SKM-1 (cell line): ENCODE measurements at regions not wholly inside any gene's neighbourhood (a gene's known extent, or its start where the extent isn't known, plus 50 kb on each side); places are given as distances from the start of the nearest gene placed in this dataset.

Experiments used
- DNase-seq: peaks from one replicate; lab custom pipeline; 2025; ENCODE audit not compliant: unreplicated experiment; lab: John Stamatoyannopoulos, UW

DNA sequence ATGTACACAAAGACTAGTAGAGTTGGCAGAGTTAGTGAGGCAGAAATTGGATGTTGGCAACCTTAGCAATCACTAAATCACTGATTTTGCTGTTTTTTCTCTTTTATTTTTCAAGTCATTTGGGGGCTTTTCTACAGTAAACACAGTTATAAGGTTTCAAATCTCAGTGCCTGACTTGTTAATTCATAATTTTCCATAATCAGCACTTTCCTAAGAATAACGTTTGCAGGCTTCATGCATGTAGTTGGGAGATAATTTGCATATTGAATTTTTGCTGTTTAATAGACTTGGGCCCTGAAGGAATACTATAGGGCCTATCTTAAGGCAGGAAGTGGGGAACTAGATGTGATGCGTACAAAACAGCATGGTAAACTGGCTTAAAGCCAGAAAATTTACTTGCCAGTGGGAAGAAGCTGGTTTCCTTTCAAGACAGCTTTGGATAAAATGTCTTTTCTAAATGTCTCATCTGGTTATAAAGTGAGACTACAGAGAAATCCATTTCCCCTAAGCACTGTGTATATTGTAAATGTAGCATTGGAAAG is 127.2 kb upstream of the SMIM21 start:
- DNase-seq = no peak

DNA sequence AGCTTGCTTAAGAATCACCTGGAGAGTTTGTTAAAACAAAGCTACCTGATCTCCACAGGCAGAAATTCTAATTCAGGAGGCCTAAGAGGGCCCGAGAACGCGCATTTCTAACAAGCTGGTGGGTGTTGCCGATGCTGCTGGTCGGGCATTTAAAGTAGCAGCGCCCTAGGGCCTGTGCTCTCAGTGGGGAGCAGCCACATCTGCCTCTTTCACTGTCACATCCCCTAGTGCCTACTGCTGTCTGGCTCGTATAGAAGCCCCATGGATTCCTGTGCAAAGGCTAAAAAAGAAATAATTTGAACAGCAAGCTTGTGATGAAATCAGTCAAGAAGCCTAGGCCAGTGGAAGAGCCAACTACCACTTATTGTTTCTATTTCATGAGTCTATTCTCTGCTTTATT is 126.7 kb upstream of the SMIM21 start:
- DNase-seq = no peak

DNA sequence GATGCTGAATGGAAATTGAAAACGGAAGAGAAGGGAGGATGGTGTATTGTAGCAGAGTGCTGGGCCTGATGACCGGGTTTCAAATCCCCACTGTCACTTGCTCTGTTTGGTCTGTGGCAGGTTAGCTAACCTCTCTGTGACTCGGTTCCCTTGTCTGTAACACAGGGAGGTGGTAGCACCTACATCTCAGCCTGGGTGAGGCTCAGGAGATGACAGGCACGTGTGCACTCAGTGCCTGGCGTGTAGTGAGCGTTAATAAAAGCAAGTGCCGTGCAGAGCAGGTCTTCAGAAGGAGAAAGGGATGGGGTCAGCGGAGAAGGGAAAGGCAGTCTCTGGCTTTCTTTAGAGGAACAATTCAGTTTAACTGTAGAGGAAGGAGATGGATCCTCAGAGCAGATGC is 125.5 kb upstream of the SMIM21 start:
- DNase-seq = no peak

DNA sequence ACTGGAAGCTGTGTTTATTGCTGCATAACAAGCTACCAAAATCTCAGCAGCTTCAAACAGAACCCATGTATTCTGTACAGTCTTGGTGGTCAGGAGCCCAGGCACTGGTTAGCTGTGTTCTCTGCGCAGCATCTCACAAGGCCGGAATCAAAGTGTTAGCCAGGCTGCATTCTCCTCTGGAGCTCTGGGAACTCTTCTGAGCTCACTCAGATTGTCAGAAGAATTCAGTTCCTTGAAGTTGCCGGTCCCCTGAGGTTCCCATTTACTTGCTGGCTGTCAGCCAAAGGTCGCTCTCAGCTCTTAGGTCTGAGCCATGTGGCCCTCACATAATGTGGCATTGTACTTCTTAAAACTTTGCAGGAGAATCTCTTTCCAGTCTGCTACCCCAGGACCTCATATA is 123.6 kb upstream of the SMIM21 start:
- DNase-seq = no peak

DNA sequence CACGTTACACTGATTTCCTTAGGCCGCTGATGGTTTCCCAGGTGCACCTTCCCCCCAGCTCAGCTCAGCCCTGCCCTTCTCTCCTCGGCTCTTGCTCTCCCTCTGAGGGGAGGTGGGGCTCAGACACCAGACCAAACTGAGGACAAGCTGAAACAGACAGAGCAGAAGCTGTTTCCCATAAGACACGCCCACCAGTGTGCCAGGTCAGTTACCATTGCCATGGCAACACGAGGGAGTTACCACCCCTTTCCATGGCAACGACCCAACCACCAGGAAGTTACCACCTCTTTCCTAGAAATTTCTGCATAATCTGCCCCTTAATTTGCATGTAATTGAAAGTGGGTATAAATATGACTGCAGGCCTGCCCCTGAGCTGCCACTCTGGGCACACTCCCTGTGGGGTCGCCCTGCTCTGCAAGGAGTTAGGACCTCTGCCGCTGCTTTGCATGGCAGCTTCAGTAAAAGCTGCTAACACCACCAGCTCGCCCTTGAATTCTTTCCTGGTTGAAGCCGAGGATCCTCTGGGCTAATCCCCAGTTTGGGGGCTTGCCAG is 120.9 kb upstream of the SMIM21 start:
- DNase-seq = no peak

DNA sequence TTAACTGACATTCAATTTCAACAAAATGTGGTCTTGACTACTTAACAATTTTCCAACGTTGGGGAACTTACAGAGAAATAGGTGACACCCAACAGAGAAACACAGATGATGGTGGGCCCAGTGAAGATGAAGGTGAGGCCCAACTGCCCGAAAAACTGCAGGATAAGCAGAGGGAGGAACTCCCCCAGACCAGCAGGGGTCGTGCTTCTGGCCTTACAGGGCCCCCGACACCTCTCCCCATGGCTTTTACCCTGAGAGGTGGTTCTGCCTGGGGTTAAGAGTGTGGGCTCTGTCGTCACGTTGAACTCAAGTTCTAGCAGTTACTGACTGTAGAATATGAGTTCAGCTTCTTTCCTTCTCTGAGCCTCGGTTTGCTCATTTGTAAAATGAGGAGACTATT is 119.5 kb upstream of the SMIM21 start:
- no peak for DNase-seq

DNA sequence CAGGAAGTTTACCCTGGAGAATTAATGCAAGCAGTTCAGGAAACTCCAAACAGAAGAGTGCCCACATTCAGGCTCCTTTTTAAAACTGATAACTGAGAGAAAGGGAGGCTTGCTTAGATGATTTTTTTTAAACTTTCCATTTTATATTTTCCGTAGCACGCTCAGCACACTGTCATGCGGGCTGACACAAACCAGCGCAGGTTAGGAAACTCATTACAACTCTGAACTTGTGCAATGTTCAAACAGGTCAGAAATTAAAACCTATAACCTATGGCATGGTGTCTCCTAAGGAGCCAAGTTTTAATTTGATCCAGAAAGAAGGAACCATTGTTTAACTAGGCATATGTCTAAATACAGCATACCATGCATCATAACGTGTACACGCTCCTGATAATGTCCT is 117.7 kb upstream of the SMIM21 start:
- DNase-seq = no peak

DNA sequence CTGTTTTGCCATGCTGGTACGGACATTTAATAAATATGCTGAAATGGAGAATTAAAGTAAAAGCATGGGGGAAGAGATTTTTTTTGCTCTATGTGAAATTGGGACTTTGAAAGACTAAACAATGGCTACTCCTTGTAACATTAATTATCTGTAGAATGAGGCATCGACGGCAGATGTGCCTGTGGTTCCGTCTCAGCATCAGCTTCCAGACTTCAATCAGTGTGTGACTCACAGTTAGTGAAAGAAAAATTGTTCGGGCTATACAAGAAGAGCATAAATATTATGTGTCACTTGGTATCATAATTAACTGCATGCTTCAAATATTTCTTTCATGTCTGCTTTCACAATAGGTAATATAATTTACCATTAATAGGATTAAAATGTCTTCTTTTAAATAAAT is 117.0 kb upstream of the SMIM21 start:
- no peak for DNase-seq

DNA sequence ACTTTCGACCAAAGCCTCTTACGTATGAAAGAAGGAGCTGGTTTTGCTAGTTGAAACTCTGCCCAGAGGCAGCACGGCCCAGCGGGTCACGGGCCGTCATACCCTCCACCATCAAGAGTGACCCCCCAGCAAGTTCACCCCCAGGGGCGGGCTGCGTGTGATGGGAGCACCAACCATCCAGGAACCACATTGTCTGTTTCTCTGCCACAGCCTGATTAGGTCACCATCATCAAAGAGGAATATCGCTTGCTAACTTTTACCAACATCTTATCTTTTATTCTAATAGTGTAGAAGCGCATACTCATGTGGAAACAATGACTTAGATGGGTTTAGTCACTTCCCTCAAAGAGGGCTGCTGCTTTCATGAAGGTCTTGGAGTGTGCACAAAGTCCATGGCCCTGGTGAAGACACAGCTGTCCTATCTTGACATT is 116.6 kb upstream of the SMIM21 start:
- DNase-seq = no peak

DNA sequence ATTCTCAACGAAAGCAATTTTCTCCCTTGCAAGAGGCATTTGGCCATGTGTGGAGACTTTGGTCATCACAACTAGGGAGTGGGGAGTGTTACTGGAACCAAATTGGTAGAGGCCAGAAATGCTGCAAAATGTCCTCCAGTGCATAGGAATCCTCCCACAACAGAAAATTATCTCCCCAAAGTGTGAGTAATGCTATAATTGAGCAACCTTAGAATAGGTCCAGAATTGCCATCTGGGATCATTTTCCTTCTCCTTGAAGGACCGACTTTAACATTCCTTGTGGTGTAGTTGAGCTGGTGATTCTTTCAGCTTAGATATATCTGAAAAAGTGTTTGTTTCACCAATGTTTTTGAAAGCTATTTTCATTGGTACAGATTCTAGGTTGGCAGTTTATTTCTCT is 111.2 kb upstream of the SMIM21 start:
- no peak for DNase-seq

DNA sequence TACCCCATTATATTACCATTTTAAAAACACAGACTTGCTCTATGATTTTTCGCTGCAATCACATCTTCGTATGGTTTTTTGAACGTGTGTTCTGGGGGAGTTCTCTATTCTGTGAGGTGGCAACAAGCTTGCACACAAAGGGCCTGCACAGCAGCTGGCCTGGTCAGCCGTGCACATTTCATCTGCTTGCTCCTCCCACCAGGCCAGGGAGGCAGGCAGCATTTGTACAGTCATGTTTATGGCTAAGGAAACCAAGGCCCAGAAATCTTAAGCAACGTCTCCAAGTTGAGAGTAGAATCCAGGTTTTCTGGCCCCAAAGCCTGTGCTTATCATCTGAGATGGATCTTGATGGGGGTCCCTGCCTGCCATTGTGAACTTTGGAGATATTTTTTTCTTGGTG is 106.4 kb upstream of the SMIM21 start:
- no peak for DNase-seq

DNA sequence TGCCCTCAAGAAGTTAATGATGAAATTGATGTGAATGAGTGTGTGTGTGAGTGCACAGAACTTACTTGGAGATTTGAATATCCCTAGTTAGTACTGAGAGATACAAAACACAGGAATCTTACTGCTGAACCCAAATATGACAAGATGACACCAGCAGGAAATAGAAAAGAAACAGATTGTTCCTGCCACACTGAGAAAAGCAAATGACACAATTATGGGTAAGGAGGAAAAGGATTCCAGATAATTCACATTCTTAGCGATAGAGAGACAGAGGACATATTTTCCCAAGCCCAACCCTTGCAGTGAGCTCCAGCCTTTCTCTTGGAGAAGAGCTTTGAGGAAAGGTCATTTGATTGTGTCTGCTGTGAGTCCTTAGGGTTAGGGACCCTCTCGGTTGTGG is 105.7 kb upstream of the SMIM21 start:
- DNase-seq = no peak

DNA sequence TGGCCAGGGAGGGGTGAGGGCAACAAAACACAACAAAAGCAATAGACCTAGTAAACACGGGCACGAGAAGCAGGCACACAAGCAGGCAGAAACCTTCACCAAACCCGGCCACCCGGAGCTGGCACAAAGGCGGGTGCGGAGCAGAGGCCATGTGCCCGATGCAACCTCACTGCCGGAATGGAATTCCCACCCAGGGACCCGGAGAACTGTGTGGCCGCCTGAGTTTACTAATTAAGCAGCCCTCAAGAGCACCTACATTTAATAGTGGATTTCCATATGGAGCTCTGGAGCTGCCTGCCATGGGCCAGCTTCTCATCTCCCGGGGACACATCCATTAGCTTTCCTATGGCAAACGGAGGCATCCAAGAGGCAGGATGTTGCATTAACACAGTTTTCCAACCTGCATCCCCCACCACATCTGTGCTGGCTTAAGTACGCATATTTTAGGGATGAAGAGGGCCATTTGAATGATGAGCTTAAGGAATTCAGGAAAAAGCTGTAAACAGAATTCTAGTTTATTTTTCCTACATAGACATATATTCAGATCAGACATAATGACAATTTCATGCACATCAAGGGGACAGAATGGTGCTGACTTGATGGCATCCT is 104.5 kb upstream of the SMIM21 start:
- no peak for DNase-seq

DNA sequence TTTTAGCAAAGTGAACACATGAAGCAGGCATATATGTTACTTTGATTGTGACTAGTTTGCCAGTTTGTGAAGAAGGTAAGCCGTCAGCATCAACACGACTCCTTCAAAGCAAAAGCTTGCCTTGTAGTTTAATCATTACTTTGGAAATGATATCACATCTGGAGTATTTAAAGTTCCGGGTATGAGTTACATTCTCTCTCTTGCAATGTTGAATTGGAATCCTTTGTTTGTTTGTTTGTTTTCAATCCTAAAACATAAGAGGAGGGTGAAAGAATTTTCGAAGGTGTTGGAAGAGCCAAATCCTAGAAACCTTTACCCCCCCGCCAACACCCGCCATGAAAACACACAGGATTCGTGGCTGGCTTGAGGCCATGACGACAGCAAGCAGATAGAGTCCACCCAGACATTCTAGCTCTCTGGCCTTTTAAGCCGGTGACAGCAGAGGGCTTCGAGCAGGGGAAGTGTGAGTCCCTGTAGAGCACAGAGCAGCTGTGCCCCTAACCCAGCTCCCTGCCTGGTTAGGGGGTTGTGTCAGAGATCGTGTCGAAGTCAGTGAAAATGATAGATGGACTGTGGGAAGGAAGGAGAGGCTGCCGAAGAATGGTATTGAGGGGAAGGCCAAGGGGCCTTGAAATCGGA is 103.8 kb upstream of the SMIM21 start:
- no peak for DNase-seq

DNA sequence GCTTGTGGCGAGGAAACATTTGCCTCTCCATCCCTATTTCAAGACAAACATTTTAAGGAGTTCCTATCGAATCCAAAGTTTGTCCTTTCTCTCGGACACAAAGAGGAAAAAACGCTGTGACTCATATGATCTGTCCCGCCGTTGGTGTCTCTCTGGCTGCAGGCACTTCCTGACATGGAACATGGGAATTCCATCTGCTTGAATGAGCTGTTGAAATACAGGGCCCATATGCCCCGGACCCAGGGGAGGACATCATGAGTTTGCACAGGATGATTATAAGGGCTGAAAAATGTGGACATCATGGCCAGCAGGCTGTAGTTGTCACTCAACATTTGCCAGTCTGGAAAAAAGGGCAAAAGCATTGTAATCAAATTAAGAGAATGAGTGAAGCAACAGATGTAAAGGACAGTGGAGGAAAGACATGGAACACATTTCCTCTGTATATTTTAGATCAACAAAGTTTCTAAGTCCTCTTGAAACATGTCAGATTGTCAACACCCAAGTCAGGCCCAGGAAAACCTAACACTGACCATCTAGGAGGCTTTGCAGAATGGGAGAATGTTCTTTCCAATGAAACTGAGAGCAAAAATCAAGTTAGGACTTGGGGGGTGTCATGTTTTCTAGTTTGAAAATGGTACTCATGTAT is 103.2 kb upstream of the SMIM21 start:
- DNase-seq = no peak

DNA sequence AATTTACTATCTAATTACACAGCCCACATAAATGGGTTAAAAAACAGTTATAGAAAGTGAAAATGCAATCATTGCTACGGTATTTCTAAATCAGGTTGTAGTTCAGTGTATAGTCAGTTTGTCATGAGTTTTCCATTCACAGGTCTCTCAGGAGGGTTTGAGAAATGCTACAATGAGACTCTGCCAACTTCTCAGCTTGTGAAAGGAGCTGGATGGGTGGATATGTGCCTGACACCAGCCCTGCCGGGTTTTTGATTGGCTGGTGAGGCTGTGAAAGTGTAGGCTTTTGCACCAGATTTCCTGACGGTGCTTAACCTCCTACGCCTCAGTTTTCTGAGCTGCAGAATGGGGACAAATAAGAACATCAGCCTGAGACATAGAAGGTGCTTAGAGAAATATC is 102.6 kb upstream of the SMIM21 start:
- no peak for DNase-seq

DNA sequence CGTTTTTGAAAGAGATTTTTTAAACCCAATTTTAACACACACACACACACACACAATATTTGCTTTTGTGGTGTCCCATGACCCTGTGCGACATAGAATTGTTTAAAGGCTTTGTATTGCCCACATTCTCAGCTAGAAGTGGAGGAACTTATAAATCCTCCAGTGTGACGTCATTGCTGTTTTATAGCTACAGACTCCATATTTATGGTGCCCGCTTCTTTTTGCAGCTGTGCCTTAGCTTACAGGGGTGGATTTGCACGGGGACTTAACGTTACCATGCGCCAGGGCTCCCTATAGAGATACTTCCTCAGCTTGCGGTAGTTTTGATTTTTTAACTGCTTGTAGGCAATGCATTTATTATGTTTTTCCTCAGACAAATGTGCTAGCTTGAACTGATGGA is 101.9 kb upstream of the SMIM21 start:
- DNase-seq = no peak

DNA sequence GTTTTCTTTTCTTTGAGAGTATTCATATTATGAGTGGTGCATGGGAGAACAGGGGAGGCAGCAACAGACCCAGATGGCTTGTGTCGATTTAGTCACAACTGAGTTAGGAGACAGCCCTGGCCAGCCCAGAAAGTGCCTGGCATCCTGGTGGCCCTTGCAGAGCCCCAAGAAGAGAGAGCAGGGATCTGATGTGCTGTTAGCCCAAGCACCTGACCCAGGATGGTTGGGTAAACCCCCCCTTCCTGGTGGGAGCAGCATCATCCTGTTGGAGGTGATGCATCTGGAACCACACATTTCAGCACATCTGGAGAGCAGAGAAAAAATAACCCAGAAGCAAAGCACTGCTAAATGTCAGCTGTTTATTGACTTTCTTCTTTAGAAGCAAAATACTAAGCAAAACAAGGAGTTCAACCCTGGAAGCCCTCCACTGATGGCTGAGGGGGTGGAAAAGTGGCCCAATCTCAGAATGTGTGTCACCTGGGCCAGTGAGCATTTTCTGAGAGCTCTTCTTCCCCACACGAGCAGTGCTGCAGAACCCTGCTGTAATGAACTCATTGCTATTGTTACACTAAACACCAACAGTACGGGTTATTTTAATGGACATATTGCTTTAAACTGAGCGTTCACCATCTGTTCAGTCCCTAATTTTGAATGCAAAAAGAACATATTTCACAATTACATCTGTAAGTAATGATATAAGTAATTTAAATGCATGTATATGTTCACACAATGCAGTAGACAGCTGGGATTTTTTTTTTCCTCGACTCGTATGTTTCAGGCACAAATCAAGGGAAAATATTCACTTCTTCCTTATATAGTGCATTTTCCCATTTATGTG is 100.6 kb upstream of the SMIM21 start:
- DNase-seq = no peak

DNA sequence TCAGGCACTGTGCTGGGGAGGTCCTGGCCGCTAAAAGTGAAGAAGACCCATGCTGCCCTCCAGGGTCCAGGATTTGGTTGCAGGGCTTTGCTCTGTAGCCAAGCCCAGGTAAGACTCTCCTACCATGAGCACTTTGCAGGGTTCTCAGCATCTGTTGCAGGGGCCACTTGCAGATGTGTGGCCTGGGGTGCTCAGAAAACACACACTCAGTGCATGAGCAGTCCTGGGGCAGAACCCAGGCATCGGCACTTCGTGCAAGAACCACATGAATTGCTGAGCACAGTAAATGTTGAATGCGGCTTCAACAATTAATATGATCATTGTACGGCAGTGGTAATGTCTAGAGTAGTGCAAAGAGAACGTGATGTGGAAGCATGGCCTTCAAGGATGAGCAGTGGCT is 98.5 kb upstream of the SMIM21 start:
- DNase-seq = no peak

DNA sequence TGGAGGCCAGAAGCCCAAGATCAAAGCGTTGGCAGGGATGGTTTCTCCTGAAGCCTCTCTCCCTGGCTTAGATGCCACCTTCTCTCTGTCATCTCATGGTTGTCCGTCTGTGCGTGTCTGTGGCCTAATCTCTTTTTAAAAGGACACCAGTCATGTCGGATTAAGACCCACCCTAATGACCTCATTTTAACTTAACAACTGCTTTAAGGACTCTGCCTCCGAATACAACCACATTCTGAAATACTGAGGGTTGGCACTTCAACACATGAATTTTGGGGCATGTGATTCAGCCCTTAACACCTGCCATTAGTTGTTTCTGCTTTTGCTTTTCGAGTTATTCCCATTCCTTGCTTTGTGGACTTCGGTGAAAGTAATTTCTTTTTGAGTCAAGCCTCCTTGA is 97.8 kb upstream of the SMIM21 start:
- DNase-seq = no peak

DNA sequence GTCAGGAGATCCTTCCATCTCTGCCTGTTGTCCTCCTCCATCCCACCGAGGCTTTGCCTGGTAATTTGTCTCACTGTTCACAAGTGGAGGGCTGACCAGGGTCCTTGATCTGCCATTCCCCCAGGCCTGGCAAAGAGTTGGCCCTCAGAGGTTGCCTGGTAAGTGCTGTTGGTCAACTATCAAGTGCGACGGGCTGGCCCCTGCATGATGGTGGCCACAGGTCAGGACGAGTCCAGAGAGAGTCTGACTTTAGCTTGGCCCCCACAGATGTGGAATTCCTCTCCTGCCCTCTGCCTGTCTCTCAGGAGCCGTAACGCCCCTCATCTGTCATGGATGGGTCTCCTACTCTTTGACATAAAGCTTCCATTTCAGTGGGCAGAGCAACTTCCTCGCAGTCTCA is 97.3 kb upstream of the SMIM21 start:
- no peak for DNase-seq
